ENCODE measurements at regions not wholly inside any gene's neighbourhood (a gene's known extent, or its start where the extent isn't known, plus 50 kb on each side); places are given as distances from the start of the nearest gene placed in this dataset.

DNA sequence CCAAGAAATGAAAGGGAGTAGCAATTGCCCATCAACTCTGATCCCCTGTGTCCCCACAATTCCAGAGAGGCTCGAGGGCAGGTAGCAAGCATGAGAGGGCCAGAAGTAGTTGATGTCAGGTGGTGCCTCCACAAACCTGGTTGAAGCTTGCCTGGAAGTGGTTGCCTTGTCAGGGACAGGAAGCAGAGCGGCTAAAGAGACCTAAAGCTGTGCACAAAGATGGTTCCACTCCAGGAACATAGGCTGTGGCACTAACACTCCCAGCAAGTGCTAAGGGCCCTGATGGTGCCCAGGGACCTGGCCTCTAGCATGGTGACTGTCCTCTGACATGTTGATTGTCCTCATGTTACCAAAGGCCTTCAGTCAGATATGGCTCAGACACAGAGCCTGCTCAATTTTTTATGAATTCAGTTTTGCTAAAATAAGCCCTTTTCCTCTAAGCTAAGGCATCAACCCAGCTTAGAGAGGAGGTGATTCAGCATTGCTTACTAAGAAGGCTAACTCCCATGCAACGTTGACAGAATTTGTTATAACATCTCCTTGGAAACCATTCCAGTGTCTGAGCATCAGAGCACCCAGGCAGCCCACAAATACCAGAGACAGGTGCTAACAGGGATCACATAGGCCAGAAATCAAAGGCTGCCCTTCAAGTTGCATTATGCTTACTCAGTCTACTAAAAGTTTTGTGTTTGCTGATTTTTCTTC is 196.3 kb upstream of the ARHGAP20 start:
- TF ChIP-seq, protein P1, sequence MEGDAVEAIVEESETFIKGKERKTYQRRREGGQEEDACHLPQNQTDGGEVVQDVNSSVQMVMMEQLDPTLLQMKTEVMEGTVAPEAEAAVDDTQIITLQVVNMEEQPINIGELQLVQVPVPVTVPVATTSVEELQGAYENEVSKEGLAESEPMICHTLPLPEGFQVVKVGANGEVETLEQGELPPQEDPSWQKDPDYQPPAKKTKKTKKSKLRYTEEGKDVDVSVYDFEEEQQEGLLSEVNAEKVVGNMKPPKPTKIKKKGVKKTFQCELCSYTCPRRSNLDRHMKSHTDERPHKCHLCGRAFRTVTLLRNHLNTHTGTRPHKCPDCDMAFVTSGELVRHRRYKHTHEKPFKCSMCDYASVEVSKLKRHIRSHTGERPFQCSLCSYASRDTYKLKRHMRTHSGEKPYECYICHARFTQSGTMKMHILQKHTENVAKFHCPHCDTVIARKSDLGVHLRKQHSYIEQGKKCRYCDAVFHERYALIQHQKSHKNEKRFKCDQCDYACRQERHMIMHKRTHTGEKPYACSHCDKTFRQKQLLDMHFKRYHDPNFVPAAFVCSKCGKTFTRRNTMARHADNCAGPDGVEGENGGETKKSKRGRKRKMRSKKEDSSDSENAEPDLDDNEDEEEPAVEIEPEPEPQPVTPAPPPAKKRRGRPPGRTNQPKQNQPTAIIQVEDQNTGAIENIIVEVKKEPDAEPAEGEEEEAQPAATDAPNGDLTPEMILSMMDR (IDR thresholded peaks at IDR 0.05 in 2 of 3, conservative IDR thresholded peaks at IDR 0.05 in 1 of 3; ENCODE audit: borderline replicate concordance in 1 of 3, insufficient read depth in 1 of 3, low read depth in 2 of 3, low read length in 2 of 3) = no peak
- TF ChIP-seq RAD21 (IDR thresholded peaks at IDR 0.05; ENCODE audit: low read depth) (no peak), POLR2A (IDR thresholded peaks at IDR 0.05; ENCODE audit: borderline replicate concordance, extremely low read depth, insufficient read depth, insufficient read length) (no peak), EZH2 (IDR thresholded peaks at IDR 0.05) (no peak), SIN3A (IDR thresholded peaks at IDR 0.05; ENCODE audit: low read depth) (no peak), SP1 (IDR thresholded peaks at IDR 0.05; ENCODE audit: low read depth) (no peak), EZH2phosphoT487 (IDR thresholded peaks at IDR 0.05; ENCODE audit: borderline replicate concordance) (no peak), YY1 (IDR thresholded peaks at IDR 0.05; ENCODE audit: extremely low read depth, insufficient replicate concordance, low read depth, low read length) (no peak), CEBPB (IDR thresholded peaks at IDR 0.05; ENCODE audit: low read depth) (no peak)
- TF ChIP-seq, protein P2, sequence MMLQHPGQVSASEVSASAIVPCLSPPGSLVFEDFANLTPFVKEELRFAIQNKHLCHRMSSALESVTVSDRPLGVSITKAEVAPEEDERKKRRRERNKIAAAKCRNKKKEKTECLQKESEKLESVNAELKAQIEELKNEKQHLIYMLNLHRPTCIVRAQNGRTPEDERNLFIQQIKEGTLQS (IDR thresholded peaks at IDR 0.05) = no peak
